GM06990 (cell line): ENCODE measurements at regions not wholly inside any gene's neighbourhood (a gene's known extent, or its start where the extent isn't known, plus 50 kb on each side); places are given as distances from the start of the nearest gene placed in this dataset.

Source experiments
- DNase-seq: peaks from one replicate; pipeline ENCODE4 v3.0.0-alpha.2; 2011; ENCODE audit not compliant: insufficient read length; ENCODE audit errors: extremely low read depth
- H3K27me3 ChIP-seq: replicated peaks from 2 replicates; pipeline ENCODE4 v1.6.0; 2011; ENCODE audit warnings: low read length; ENCODE audit not compliant: control insufficient read depth, insufficient read depth
- H3K36me3 ChIP-seq: 2 replicates; pipeline ENCODE4 v1.5.1; 2011; ENCODE audit warnings: low read length; ENCODE audit not compliant: control insufficient read depth, insufficient read depth
- H3K4me3 ChIP-seq: replicated peaks from 2 replicates; pipeline ENCODE4 v1.5.1; 2011; ENCODE audit warnings: low read depth, mild to moderate bottlenecking, control low read depth, low read length
- CTCF ChIP-seq: IDR thresholded peaks from 2 replicates; pipeline ENCODE4 v1.5.1; 2011; ENCODE audit warnings: low read length, control low read depth, mild to moderate bottlenecking, inconsistent platforms; ENCODE audit not compliant: insufficient read depth, poor library complexity, severe bottlenecking

- Histone ChIP-seq H3K4me3 (no peak overlapping the region), H3K27me3 (peaks cover 2% of the 10 kb centered on the region; the same call in 1 of the 2 replicates), H3K36me3 (no peaks in the 10 kb centered on the region)
- no peak for DNase-seq
- TF ChIP-seq CTCF: no peak
Measured at GRCh38 chr10:78807504-78808203, 261.1 kb upstream of the ZMIZ1 start.

- DNase-seq: no peak
- no peak for TF ChIP-seq CTCF
- no peaks in the 10 kb centered on the region for H3K36me3 ChIP-seq
- 0 out of 2 replicates have a peak, but pooled peaks cover 2% of the 10 kb centered on the region for H3K27me3 ChIP-seq
- no peak overlapping the region for H3K4me3 ChIP-seq
Measured at GRCh38 chr10:78808286-78808685, 260.5 kb upstream of the ZMIZ1 start.

- TF ChIP-seq CTCF: no peak
- H3K4me3 ChIP-seq: no peak overlapping the region
- H3K27me3 ChIP-seq: peaks cover 2% of the 10 kb centered on the region; the same call in 1 of the 2 replicates
- DNase-seq: no peak
- H3K36me3 ChIP-seq: no peaks in the 10 kb centered on the region
Measured at GRCh38 chr10:78808736-78809367, 259.9 kb upstream of the ZMIZ1 start.

GRCh38 chr10:78811174-78811573 lies 257.6 kb upstream of the ZMIZ1 start:
- no peaks in the 10 kb centered on the region for H3K36me3 ChIP-seq
- TF ChIP-seq CTCF: no peak
- H3K4me3 ChIP-seq: no peak overlapping the region
- no peak for DNase-seq
- H3K27me3 ChIP-seq: peaks cover 2% of the 10 kb centered on the region; the same call in 1 of the 2 replicates

GRCh38 chr10:78812571-78813318 lies 256.0 kb upstream of the ZMIZ1 start:
- H3K4me3 ChIP-seq: no peak overlapping the region
- no peaks in the 10 kb centered on the region for H3K36me3 ChIP-seq
- DNase-seq: no peak
- no peak for TF ChIP-seq CTCF
- peaks cover 2% of the 10 kb centered on the region; the same call in 1 of the 2 replicates for H3K27me3 ChIP-seq
